ENCODE measurements at regions not wholly inside any gene's neighbourhood (a gene's known extent, or its start where the extent isn't known, plus 50 kb on each side); places are given as distances from the start of the nearest gene placed in this dataset.

DNA sequence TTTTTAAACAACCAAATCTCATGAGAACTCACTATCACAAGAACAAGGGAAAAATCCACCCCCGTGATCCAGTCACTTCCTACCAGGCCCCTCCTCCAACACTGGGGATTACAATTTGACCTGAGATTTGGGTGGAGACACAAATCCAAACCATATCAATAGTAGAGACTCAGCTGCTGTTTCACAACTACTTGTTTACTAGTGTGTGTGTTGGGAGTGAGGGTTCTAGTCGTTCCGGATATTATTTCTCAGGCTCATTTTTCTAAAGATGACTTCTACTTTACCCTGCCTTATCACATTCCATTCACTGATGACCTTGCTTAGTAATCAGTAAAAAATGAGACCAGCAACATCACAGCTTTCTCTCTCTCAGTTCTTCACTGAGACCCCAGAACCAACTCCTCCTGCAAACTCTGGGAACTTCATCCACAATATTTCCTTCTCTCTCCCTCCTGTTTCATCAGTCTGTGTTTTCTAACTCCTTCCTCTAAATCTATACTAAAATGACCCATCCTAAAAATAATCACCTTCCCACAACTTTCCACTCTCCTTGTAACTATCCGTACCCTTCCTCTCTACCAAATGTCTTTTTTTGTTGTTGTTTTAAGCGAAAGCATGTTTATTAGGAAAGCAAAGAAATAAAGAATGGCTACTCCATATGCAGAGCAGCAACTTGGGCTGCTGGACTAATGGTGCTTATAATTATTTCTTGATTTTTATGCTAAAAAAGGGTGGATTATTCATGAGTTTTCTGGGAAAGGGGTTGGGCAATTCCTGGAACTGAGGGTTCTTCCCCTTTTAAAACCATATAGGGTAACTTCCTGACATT is 121.5 kb upstream of the SPRY4 start:
- no peaks in the 10 kb centered on the region; the same call in 1 of the 2 replicates for H3K9me3 ChIP-seq (replicated peaks; ENCODE audit: control insufficient read depth, insufficient read depth, low read depth, low read length)
- H3K9me1 ChIP-seq (ENCODE audit: control insufficient read depth, insufficient read depth, low read length): no peaks in the 10 kb centered on the region
- peak overlapping the region; percentile 79 for H3K27ac ChIP-seq (ENCODE audit: extremely low read depth, low read depth, low read length)
- ChIA-PET POLR2A (interaction anchor here (0.6 to 1.0 kb wide), 3 partner anchors 11 to 14 kb away, joined by 3 to 4 read pairs (median 3); no protein-coding TSS in a partner anchor), CTCF (ENCODE audit: low intra/inter-chr PET ratio) (no interaction called here)
- in situ Hi-C loops (cut with MboI): no loop called here
- BruUV-seq (replicated peaks): no TSS peak
- no peak overlapping the region for H3K4me3 ChIP-seq
- DNase-seq (ENCODE audit: extremely low read depth in 1 of 4, low spot score in 3 of 4) (peak in 2 of 4 experiments; percentile 26 to 83), ATAC-seq (peak; percentile 63), FAIRE-seq (peak; percentile 11)
- peak overlapping the region; percentile 54 for H3K4me2 ChIP-seq (ENCODE audit: insufficient read depth, low read length)
- no peaks in the 10 kb centered on the region for H4K20me1 ChIP-seq (replicated peaks; ENCODE audit: control insufficient read depth, insufficient read depth, low read length)
- H3K9ac ChIP-seq (ENCODE audit: insufficient read depth in 1 of 2, low read depth in 2 of 2, low read length in 2 of 2): peak overlapping the region in 1 of 2 experiments; percentile 51; a peak in 2 of 4 replicates
- intact Hi-C loops (cut with micrococcal nuclease): loop anchor here (2.0 to 10.0 kb wide), 4 partner anchors 26 to 119 kb away; partner anchors contain the start of gene SPRY4
- H2AFZ ChIP-seq (ENCODE audit: low read depth, low read length): peak overlapping the region; percentile 95
- peaks cover 5 to 27% of the 10 kb centered on the region in 2 experiments for H3K4me1 ChIP-seq (replicated peaks in 1 of 2; ENCODE audit: control insufficient read depth in 2 of 2, insufficient read depth in 2 of 2, low read length in 2 of 2)
- H3K27me3 ChIP-seq (ENCODE audit: control insufficient read depth in 2 of 2, insufficient read depth in 2 of 2, low read length in 2 of 2): no peaks in the 10 kb centered on the region
- WGBS (ENCODE audit: insufficient coverage, low coverage, missing lambda C conversion rate): 11% methylated on average over 5 of the region's 5 CpGs
- H3K36me3 ChIP-seq (ENCODE audit: control insufficient read depth, insufficient read depth, low read length): no peaks in the 10 kb centered on the region
- no peaks in the 10 kb centered on the region for H3K79me2 ChIP-seq (ENCODE audit: control insufficient read depth, insufficient read depth, low read length)
- no peak for TF ChIP-seq HDAC8 (tag; IDR thresholded peaks at IDR 0.05)
- no peak for TF ChIP-seq SAFB2 (IDR thresholded peaks at IDR 0.05; ENCODE audit: borderline replicate concordance, low read depth, low read length, severe bottlenecking)
- TF ChIP-seq, protein P1, sequence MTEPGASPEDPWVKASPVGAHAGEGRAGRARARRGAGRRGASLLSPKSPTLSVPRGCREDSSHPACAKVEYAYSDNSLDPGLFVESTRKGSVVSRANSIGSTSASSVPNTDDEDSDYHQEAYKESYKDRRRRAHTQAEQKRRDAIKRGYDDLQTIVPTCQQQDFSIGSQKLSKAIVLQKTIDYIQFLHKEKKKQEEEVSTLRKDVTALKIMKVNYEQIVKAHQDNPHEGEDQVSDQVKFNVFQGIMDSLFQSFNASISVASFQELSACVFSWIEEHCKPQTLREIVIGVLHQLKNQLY (CRISPR knock-in tag; conservative IDR thresholded peaks at IDR 0.05): no peak
- TF ChIP-seq CTCFL (IDR thresholded peaks at IDR 0.05; ENCODE audit: borderline replicate concordance, insufficient read depth, low read depth, low read length, poor library complexity, severe bottlenecking): no peak
- peak; percentile 12 to 32; a peak in 1 of 4 replicates for TF ChIP-seq TEAD1 (CRISPR knock-in tag; IDR thresholded peaks at IDR 0.05)
- TF ChIP-seq ZNF518B (CRISPR knock-in tag; IDR thresholded peaks at IDR 0.05): no peak
- TF ChIP-seq SMAD4 (CRISPR knock-in tag; conservative IDR thresholded peaks at IDR 0.05): 0 out of 2 replicates have a peak, but pooled peaks have one; percentile 20
- peak; percentile 73; the same call in 1 of the 2 replicates for TF ChIP-seq SMARCA4 (IDR thresholded peaks at IDR 0.05)
- TF ChIP-seq TGIF2 (CRISPR knock-in tag; IDR thresholded peaks at IDR 0.05): no peak
- TF ChIP-seq TEAD2 (tag; IDR thresholded peaks at IDR 0.05): peak; percentile 55; the same call in 1 of the 2 replicates
- TF ChIP-seq, protein P2, sequence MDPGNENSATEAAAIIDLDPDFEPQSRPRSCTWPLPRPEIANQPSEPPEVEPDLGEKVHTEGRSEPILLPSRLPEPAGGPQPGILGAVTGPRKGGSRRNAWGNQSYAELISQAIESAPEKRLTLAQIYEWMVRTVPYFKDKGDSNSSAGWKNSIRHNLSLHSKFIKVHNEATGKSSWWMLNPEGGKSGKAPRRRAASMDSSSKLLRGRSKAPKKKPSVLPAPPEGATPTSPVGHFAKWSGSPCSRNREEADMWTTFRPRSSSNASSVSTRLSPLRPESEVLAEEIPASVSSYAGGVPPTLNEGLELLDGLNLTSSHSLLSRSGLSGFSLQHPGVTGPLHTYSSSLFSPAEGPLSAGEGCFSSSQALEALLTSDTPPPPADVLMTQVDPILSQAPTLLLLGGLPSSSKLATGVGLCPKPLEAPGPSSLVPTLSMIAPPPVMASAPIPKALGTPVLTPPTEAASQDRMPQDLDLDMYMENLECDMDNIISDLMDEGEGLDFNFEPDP (CRISPR knock-in tag; IDR thresholded peaks at IDR 0.05): no peak
- TF ChIP-seq ZNF589 (CRISPR knock-in tag; IDR thresholded peaks at IDR 0.05; ENCODE audit: low read depth): peak; percentile 22; the same call in 1 of the 2 replicates

All from K562 (cell line).